Activated CD4-positive, alpha-beta T cell treated with anti-CD3 and anti-CD28 coated beads for 4 hours (primary cell): ENCODE measurements at regions not wholly inside any gene's neighbourhood (a gene's known extent, or its start where the extent isn't known, plus 50 kb on each side); places are given as distances from the start of the nearest gene placed in this dataset.
"Not testable (repeated sequence)": the region's sequence is repeated elsewhere in the genome, so short reads cannot be mapped to it uniquely, and the experiment has no call there.

Experiments
- DNase-seq, 2 donors: peaks; one replicate each; pipeline ENCODE4 v3.0.0-alpha.2; 2020

DNA sequence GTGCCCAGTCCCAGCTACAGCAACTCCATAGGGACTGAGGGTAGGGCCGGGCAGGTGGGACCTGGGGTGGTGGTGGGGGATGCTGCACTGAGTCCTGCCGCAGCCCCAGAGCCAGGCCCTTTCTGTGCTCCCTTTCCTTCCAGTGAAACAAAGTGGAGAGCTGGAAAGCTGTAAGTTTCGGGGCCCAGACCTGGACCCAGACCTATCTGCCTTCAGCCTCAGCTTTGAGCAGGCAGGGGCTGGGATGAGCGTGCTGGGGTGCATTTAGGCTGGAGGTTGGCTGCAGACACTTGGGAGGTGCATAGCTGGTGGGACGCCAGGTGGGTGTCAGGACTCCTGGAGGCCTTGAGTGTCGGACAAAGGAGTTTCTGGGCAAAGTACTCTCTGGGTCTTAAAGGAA, 92.7 kb upstream of the C1orf174 start:
- no peak for DNase-seq

GRCh38 chr1:3993619-3994375, 93.7 kb upstream of the C1orf174 start:
- no peak for DNase-seq

- DNase-seq = no peak
Measured at GRCh38 chr1:3995141-3995780, 95.2 kb upstream of the C1orf174 start.

DNA sequence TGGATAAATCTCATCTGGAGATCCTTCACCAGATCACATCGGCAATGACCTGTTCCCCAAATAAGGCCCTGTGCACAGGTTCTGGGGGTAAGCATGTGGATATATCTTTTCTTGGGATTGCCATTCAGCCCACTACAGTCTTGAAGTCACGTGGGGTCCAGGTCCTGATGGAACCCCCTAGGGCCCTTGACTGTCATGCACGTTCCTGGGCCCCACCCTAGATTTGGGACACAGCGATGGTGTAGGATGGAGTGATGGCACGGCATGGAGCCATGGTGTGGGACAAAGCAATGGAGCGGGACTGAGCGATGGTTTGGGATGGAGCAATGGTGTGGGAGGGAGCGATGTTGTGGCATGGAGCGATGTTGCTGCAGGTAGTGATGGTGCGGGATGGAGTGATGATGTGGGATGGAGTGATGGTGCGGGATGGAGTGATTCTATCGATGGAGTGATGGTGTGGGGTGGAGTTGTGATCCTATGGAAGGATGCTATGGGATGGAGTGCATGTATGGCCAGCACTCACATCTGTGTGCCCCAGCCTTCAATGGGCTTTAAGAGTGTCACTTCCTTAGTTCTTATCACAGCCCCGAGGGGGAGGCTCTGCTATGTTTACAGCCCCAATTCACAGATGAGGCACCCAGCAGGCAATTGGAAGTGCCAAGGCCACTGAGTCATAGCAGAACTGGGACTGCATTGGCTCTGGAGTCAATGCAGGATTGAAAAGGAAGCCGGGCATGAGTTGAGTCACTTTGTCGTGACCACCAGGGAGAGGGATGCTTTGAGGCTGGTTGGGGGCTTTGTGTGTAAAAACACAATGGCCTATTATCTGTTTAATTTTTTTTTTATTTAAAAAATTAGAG, 97.0 kb upstream of the C1orf174 start:
- no peak for DNase-seq

DNA sequence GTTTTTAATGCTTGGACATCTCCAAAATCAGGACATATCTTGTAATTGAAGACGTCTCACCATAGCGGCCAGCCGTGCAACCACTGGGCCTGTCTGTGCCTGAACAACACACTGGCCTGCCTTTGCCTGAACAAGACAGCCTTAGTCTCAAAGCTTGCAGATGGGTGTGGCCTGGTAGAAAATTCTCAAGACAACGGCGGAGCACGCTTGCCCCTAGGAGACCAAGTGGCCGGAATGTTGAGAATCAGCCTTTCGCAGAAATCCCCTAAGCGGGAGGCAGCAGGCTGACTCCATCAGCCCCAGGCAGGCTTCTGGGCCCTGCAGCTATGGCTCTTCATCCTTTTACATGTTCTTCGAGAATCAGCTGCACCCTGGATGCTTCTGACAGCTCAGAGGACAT, 98.0 kb upstream of the C1orf174 start:
- DNase-seq = no peak

GRCh38 chr1:3999514-3999913, 99.4 kb upstream of the C1orf174 start:
- DNase-seq = not testable (repeated sequence)

GRCh38 chr1:3999941-4000735, 100.1 kb upstream of the C1orf174 start:
- no peak for DNase-seq

- DNase-seq = no peak
Measured at GRCh38 chr1:4000811-4001251, 100.8 kb upstream of the C1orf174 start.

GRCh38 chr1:4001461-4001860, 101.4 kb upstream of the C1orf174 start:
- DNase-seq = no peak

GRCh38 chr1:4002061-4002521, 102.0 kb upstream of the C1orf174 start:
- no peak for DNase-seq

DNA sequence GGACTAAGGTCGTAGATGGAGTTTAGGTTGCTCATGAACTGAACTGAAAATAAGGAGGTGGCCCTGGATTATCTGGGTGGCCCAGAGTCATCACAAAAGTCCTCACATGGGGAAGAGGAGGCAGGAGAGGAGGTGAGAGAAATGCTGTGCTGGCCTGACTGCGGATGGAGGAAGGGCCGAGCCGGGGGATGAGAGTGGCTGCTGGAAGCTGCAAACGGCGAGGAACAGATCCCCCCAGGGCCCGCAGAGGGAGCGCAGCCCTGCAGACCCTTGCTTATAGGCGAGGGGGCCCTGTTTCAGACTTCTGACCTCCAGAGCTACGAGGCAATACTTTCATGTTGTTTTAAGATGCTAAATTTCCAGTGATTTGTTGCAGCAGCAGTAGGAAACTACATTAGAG, 102.7 kb upstream of the C1orf174 start:
- no peak for DNase-seq

DNA sequence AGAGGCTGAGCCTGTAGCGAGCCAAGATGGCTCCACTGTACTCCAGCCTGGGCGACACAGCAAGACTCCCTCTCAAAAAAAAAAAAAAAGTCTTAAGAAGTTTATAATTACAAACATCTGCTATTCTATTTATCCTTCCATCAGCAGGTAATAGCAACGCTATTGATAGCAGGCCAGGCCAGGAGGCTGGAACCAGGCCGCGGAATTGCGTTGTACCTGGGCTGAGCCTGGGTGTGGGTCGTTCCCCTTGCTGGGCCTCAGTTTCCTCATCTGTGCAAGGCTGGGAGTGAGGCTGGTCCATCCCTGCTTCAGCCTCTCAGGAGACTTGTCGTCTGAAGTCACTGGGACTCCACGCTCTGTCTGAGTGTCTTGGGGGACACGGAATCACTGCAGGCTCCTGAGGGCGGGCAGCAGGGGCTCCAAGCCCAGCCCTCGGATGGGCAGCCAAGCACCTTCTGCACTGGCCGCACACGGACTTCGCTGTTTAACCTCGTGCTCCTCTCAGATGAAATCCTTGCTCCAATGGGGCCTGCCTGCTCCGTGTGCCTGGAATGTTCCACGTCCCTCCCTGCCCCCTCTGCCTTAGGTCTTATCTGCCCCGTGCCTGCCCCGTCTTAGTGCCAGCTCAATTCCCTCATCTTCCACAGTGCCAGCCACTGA, 103.9 kb upstream of the C1orf174 start:
- no peak for DNase-seq

DNA sequence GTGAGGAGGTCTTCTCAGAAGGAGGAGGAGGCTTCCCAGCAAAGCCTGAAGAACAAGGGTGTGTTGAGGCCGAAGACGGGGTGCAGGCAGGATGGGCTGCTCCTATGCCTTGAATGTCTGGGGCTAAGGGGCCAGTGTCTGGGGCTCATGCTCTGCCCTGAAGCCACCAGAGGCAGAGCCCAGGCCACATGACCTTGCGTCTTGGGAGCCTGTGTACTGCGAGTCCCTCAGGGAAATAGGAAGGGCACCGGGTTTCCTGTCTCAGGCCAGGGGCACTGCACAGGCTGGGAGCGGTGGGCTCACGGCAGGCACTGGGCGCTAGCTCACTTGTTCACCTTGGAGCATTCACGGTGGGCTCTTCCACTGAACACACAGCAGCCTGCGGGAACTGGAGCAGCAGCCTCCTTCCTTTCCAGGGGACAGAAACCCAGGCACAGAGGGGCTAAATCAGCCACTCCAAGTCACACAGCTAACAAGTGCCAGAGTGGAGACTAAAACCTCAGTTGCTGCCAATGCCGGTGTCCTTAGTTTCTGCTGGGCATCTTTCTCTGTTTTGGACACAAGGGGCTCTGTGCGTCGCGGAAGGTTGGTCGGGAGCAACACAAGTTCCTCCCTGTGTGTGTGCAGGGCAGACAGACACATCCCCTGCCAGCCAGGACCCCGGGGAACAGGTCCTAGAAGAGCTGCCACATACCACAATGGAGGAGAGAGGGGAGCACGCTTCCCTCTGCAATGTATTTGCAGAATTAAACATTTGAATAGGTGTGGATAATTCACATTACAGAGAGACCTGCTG, 104.8 kb upstream of the C1orf174 start:
- no peak for DNase-seq

- no peak for DNase-seq
Measured at GRCh38 chr1:4005431-4005830, 105.4 kb upstream of the C1orf174 start.

GRCh38 chr1:4006676-4007374, 106.8 kb upstream of the C1orf174 start:
- DNase-seq = no peak

DNA sequence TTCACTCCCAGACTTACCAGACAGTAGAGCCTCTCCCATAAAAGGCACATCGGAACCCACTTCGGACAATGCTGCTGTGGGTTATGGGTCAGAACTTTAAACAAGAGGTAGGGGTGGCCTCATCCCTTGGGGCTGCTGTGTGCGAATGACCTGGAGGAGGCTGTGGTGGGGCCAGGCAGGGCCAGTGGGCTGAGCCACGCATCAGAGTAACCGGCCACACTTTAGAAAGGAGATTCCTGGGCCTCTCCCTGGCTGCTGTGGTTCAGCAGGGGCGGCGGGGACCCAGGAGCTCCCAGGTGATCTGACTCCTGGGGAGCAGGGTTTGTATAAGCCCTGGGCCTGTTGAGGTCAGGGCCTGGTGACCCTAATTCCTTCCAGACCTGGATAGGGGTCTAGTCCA, 110.2 kb upstream of the C1orf174 start:
- DNase-seq = no peak

DNA sequence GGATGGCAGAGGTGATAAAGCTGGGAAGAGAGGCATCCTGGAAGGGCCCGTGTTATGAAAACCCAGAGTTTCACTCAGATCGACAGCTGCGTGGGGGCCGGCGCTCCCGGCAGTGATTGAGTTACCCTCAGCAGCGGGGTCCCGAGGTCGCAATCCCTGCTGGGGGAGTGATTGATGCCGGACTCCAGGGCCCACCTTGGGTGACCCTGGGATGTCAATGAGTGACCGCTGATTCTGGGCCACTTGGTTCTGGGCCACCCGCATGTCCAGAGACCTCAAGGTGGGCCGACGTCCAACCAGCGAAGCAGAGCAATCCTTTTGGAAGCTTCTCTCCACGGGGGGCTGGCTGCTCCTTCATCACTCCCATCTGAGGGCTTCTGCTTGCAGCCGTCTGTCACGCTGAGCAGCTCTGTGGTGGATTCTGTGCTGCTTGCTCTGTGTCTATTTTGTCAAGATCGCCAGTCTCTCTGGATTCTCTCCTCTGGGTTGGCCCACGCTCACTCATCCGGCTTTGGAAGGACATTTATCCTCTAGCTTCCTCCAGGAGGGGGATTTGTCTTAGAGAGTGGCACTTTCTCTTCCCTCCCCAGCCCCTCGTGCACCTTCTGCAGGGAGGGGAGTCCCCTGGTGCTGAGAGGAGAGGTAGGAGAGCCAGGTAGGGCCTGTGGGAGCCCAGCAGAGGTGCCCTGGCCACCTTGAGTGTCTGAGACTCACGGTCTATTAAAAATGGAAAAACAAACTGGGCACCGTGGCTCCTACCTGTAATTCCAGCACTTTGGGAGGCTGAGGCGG, 110.9 kb upstream of the C1orf174 start:
- no peak for DNase-seq

- no peak for DNase-seq
Measured at GRCh38 chr1:4016351-4017130, 116.5 kb upstream of the C1orf174 start.
